GM23338 (cell line): ENCODE measurements at regions not wholly inside any gene's neighbourhood (a gene's known extent, or its start where the extent isn't known, plus 50 kb on each side); places are given as distances from the start of the nearest gene placed in this dataset.

Experiments used
- ATAC-seq: fragments of 200-7000 bp; cut with Tn5 transposase; 3 replicates; pipeline ENCODE4 v1.9.1; 2020
- DNase-seq: peaks from one replicate; pipeline ENCODE4 v3.0.0-alpha.2; 2015; ENCODE audit warnings: low spot score
- H2AFZ ChIP-seq: fragments of 200-600 bp; sonication (generic); 2 replicates; pipeline ENCODE4 v1.8.0; 2016; ENCODE audit warnings: antibody characterized with exemption, mild to moderate bottlenecking, moderate library complexity
- H3F3A ChIP-seq: fragments of 200-600 bp; sonication (generic); replicated peaks from 2 replicates; pipeline ENCODE4 v1.8.0; 2017; ENCODE audit warnings: antibody characterized with exemption, mixed run types, low read depth
- H3K27ac ChIP-seq: fragments of 200-600 bp; sonication (generic); 2 replicates; pipeline ENCODE4 v1.6.1; 2016; ENCODE audit warnings: low read depth
- H3K27me3 ChIP-seq: fragments of 200-600 bp; sonication (generic); 2 replicates; pipeline ENCODE4 v1.8.0; 2016; ENCODE audit warnings: mild to moderate bottlenecking, mixed run types, moderate library complexity; ENCODE audit not compliant: insufficient read depth
- H3K36me3 ChIP-seq: fragments of 200-600 bp; sonication (generic); 2 replicates; pipeline ENCODE4 v1.8.0; 2016; ENCODE audit warnings: mild to moderate bottlenecking; ENCODE audit not compliant: insufficient read depth
- H3K4me1 ChIP-seq: fragments of 200-600 bp; sonication (generic); 2 replicates; pipeline ENCODE4 v1.8.0; 2016; ENCODE audit warnings: mild to moderate bottlenecking, moderate library complexity; ENCODE audit not compliant: insufficient read depth
- H3K4me2 ChIP-seq: fragments of 200-600 bp; sonication (generic); 2 replicates; pipeline ENCODE4 v1.7.1; 2017; ENCODE audit warnings: mixed run types
- H3K4me3 ChIP-seq: fragments of 200-600 bp; sonication (generic); 2 replicates; pipeline ENCODE4 v1.6.1; 2016; ENCODE audit warnings: mixed run types
- H3K79me2 ChIP-seq: fragments of 200-600 bp; sonication (generic); replicated peaks from 2 replicates; pipeline ENCODE4 v1.8.0; 2017; ENCODE audit warnings: mild to moderate bottlenecking; ENCODE audit not compliant: insufficient read depth
- H3K9me2 ChIP-seq: fragments of 200-600 bp; sonication (generic); 2 replicates; pipeline ENCODE4 v1.8.0; 2017; ENCODE audit not compliant: insufficient read depth
- H4K20me1 ChIP-seq: fragments of 200-600 bp; sonication (generic); replicated peaks from 2 replicates; pipeline ENCODE4 v1.8.0; 2017; ENCODE audit warnings: mild to moderate bottlenecking; ENCODE audit not compliant: insufficient read depth
- H3K27ac Mint-ChIP-seq: 2 replicates; pipeline ENCODE4 v1.8.0; 2020; ENCODE audit warnings: inconsistent platforms, mild to moderate bottlenecking, moderate library complexity, mixed read lengths
- H3K27me3 Mint-ChIP-seq: 3 replicates; pipeline ENCODE4 v1.8.0; 2022; ENCODE audit warnings: low read depth, mild to moderate bottlenecking, moderate library complexity, mixed read lengths, inconsistent platforms; ENCODE audit not compliant: insufficient read depth, poor library complexity
- H3K36me3 Mint-ChIP-seq: 3 replicates; pipeline ENCODE4 v1.8.0; 2021; ENCODE audit warnings: low read depth, mild to moderate bottlenecking, inconsistent platforms, moderate library complexity, mixed read lengths
- H3K4me1 Mint-ChIP-seq: 3 replicates; pipeline ENCODE4 v1.8.0; 2020; ENCODE audit warnings: mild to moderate bottlenecking, inconsistent platforms, mixed read lengths
- H3K4me3 Mint-ChIP-seq: 3 replicates; pipeline ENCODE4 v1.8.0; 2021; ENCODE audit warnings: moderate library complexity, mild to moderate bottlenecking, inconsistent platforms, mixed read lengths
- H3K9me3 Mint-ChIP-seq: 3 replicates; pipeline ENCODE4 v1.8.0; 2020; ENCODE audit warnings: moderate library complexity, mild to moderate bottlenecking, inconsistent platforms, mixed read lengths
- CREB1 ChIP-seq: fragments of 250-450 bp; sonication (Bioruptor Pico); IDR thresholded peaks from 2 replicates; pipeline ENCODE4 v1.5.0; 2020; ENCODE audit warnings: low read depth, mild to moderate bottlenecking, moderate library complexity
- EZH2phosphoT487 ChIP-seq: fragments of 200-600 bp; sonication (generic); IDR thresholded peaks from one replicate; pipeline ENCODE4 v1.8.1; 2018; ENCODE audit warnings: antibody characterized with exemption; ENCODE audit not compliant: unreplicated experiment
- JUNB ChIP-seq: IDR thresholded peaks from one replicate; pipeline ENCODE4 v1.6.1; 2016; ENCODE audit warnings: antibody characterized with exemption; ENCODE audit not compliant: unreplicated experiment
- NANOG ChIP-seq: IDR thresholded peaks from 2 replicates; pipeline ENCODE4 v1.6.1; 2016; ENCODE audit warnings: antibody characterized with exemption, borderline replicate concordance
- POLR2AphosphoS5 ChIP-seq: IDR thresholded peaks from 2 replicates; pipeline ENCODE4 v1.6.1; 2016; ENCODE audit warnings: antibody characterized with exemption, low read depth
- STAT1 ChIP-seq: IDR thresholded peaks from one replicate; pipeline ENCODE4 v1.6.1; 2016; ENCODE audit warnings: antibody characterized with exemption; ENCODE audit not compliant: unreplicated experiment
- ZNF114 ChIP-seq: fragments of 250-450 bp; sonication (Bioruptor Pico); IDR thresholded peaks from 2 replicates; pipeline ENCODE4 v1.5.0; 2020; ENCODE audit warnings: mild to moderate bottlenecking, moderate library complexity
- ZNF331 ChIP-seq: fragments of 250-450 bp; sonication (Bioruptor Pico); IDR thresholded peaks from 2 replicates; pipeline ENCODE4 v1.5.0; 2020; ENCODE audit warnings: low read depth, mild to moderate bottlenecking, moderate library complexity
- TF ChIP-seq, protein P1 (sequence below): IDR thresholded peaks from one replicate; pipeline ENCODE4 v1.6.1; 2018; ENCODE audit warnings: antibody characterized with exemption; ENCODE audit not compliant: unreplicated experiment
- TF ChIP-seq, protein P2 (sequence below): fragments of 250-450 bp; sonication (Bioruptor Pico); IDR thresholded peaks from 2 replicates; pipeline ENCODE4 v1.5.0; 2020; ENCODE audit warnings: mild to moderate bottlenecking, moderate library complexity
- TF ChIP-seq, protein P3 (sequence below): IDR thresholded peaks from 2 replicates; pipeline ENCODE4 v1.6.1; 2016; ENCODE audit warnings: antibody characterized with exemption

DNA sequence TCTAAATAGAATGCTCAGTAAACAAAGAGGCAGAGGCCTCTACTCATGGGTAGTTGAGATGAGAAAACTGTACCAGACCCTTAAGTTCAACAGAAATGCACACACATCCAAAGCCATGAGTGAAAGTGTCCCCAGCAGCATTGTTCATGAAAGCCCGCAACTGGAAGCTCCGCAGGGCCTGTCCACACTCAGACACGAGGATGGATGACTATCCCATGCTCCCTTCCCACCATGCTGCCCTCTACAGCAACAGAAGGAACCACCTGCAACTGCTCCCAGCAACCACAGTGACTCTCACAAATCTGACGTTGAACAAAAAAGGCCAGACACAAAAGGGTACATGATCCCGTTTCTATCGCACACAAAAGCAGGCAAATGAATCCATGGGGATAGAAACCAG, 76.9 kb upstream of the ANO1 start (continued):
- TF ChIP-seq JUNB = no peak
- TF ChIP-seq EZH2phosphoT487 = no peak
- TF ChIP-seq CREB1 (CRISPR knock-in tag) = no peak
- no peak for TF ChIP-seq NANOG
- TF ChIP-seq ZNF331 (CRISPR knock-in tag) = no peak
- TF ChIP-seq POLR2AphosphoS5 = no peak
- no peak for TF ChIP-seq ZNF114
- TF ChIP-seq, protein P1, sequence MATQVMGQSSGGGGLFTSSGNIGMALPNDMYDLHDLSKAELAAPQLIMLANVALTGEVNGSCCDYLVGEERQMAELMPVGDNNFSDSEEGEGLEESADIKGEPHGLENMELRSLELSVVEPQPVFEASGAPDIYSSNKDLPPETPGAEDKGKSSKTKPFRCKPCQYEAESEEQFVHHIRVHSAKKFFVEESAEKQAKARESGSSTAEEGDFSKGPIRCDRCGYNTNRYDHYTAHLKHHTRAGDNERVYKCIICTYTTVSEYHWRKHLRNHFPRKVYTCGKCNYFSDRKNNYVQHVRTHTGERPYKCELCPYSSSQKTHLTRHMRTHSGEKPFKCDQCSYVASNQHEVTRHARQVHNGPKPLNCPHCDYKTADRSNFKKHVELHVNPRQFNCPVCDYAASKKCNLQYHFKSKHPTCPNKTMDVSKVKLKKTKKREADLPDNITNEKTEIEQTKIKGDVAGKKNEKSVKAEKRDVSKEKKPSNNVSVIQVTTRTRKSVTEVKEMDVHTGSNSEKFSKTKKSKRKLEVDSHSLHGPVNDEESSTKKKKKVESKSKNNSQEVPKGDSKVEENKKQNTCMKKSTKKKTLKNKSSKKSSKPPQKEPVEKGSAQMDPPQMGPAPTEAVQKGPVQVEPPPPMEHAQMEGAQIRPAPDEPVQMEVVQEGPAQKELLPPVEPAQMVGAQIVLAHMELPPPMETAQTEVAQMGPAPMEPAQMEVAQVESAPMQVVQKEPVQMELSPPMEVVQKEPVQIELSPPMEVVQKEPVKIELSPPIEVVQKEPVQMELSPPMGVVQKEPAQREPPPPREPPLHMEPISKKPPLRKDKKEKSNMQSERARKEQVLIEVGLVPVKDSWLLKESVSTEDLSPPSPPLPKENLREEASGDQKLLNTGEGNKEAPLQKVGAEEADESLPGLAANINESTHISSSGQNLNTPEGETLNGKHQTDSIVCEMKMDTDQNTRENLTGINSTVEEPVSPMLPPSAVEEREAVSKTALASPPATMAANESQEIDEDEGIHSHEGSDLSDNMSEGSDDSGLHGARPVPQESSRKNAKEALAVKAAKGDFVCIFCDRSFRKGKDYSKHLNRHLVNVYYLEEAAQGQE = no peak

DNA sequence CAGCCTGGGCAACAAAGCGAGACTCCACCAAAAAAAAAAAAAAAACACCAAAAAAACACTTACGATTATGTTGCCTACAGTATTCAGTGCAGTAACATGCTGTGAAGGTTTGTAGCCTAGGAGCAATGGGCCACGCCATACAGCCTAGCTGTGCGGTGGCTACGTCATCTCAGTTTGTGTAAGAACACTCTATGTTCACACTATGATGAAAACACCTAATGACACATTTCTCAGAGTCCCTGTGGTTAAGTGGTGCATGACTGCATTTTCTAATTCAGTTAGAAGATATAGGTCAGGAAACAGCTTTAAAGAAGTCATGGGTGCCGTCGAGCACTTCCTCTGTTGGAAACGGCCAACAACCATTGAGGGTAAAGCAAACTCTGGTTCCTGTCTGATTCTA, 75.7 kb upstream of the ANO1 start:
- Mint-ChIP-seq H3K4me3 (no peak overlapping the region), H3K27ac (no peak overlapping the region), H3K27me3 (peaks cover 36% of the 10 kb centered on the region), H3K9me3 (peaks cover 3% of the 10 kb centered on the region; the same call in 2 of the 3 replicates), H3K36me3 (no peaks in the 10 kb centered on the region), H3K4me1 (peaks cover 20% of the 10 kb centered on the region)
- Histone ChIP-seq H3K27ac (no peak overlapping the region), H3K4me1 (peaks cover 15% of the 10 kb centered on the region), H2AFZ (no peak overlapping the region), H3K36me3 (no peaks in the 10 kb centered on the region), H3F3A (no peaks in the 10 kb centered on the region), H3K9me2 (no peaks in the 10 kb centered on the region), H3K27me3 (peaks cover 31% of the 10 kb centered on the region), H3K4me2 (no peak overlapping the region), H4K20me1 (no peaks in the 10 kb centered on the region), H3K4me3 (no peak overlapping the region), H3K79me2 (no peaks in the 10 kb centered on the region)
- ATAC-seq (no peak), DNase-seq (no peak)
- TF ChIP-seq ZNF331 (CRISPR knock-in tag) = no peak
- TF ChIP-seq, protein P1 = no peak
- TF ChIP-seq POLR2AphosphoS5 = no peak
- TF ChIP-seq, protein P2, sequence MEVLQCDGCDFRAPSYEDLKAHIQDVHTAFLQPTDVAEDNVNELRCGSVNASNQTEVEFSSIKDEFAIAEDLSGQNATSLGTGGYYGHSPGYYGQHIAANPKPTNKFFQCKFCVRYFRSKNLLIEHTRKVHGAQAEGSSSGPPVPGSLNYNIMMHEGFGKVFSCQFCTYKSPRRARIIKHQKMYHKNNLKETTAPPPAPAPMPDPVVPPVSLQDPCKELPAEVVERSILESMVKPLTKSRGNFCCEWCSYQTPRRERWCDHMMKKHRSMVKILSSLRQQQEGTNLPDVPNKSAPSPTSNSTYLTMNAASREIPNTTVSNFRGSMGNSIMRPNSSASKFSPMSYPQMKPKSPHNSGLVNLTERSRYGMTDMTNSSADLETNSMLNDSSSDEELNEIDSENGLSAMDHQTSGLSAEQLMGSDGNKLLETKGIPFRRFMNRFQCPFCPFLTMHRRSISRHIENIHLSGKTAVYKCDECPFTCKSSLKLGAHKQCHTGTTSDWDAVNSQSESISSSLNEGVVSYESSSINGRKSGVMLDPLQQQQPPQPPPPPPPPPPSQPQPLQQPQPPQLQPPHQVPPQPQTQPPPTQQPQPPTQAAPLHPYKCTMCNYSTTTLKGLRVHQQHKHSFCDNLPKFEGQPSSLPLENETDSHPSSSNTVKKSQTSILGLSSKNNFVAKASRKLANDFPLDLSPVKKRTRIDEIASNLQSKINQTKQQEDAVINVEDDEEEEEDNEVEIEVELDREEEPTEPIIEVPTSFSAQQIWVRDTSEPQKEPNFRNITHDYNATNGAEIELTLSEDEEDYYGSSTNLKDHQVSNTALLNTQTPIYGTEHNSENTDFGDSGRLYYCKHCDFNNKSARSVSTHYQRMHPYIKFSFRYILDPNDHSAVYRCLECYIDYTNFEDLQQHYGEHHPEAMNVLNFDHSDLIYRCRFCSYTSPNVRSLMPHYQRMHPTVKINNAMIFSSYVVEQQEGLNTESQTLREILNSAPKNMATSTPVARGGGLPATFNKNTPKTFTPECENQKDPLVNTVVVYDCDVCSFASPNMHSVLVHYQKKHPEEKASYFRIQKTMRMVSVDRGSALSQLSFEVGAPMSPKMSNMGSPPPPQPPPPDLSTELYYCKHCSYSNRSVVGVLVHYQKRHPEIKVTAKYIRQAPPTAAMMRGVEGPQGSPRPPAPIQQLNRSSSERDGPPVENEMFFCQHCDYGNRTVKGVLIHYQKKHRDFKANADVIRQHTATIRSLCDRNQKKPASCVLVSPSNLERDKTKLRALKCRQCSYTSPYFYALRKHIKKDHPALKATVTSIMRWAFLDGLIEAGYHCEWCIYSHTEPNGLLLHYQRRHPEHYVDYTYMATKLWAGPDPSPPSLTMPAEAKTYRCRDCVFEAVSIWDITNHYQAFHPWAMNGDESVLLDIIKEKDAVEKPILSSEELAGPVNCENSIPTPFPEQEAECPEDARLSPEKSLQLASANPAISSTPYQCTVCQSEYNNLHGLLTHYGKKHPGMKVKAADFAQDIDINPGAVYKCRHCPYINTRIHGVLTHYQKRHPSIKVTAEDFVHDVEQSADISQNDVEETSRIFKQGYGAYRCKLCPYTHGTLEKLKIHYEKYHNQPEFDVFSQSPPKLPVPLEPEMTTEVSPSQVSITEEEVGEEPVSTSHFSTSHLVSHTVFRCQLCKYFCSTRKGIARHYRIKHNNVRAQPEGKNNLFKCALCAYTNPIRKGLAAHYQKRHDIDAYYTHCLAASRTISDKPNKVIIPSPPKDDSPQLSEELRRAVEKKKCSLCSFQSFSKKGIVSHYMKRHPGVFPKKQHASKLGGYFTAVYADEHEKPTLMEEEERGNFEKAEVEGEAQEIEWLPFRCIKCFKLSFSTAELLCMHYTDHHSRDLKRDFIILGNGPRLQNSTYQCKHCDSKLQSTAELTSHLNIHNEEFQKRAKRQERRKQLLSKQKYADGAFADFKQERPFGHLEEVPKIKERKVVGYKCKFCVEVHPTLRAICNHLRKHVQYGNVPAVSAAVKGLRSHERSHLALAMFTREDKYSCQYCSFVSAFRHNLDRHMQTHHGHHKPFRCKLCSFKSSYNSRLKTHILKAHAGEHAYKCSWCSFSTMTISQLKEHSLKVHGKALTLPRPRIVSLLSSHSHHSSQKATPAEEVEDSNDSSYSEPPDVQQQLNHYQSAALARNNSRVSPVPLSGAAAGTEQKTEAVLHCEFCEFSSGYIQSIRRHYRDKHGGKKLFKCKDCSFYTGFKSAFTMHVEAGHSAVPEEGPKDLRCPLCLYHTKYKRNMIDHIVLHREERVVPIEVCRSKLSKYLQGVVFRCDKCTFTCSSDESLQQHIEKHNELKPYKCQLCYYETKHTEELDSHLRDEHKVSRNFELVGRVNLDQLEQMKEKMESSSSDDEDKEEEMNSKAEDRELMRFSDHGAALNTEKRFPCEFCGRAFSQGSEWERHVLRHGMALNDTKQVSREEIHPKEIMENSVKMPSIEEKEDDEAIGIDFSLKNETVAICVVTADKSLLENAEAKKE (CRISPR knock-in tag) = no peak
- no peak for TF ChIP-seq ZNF114
- TF ChIP-seq, protein P3, sequence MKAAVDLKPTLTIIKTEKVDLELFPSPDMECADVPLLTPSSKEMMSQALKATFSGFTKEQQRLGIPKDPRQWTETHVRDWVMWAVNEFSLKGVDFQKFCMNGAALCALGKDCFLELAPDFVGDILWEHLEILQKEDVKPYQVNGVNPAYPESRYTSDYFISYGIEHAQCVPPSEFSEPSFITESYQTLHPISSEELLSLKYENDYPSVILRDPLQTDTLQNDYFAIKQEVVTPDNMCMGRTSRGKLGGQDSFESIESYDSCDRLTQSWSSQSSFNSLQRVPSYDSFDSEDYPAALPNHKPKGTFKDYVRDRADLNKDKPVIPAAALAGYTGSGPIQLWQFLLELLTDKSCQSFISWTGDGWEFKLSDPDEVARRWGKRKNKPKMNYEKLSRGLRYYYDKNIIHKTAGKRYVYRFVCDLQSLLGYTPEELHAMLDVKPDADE = no peak
- no peak for TF ChIP-seq NANOG
- no peak for TF ChIP-seq STAT1
- TF ChIP-seq EZH2phosphoT487 = no peak
- no peak for TF ChIP-seq JUNB
